ENCODE measurements at regions not wholly inside any gene's neighbourhood (a gene's known extent, or its start where the extent isn't known, plus 50 kb on each side); places are given as distances from the start of the nearest gene placed in this dataset.

DNA sequence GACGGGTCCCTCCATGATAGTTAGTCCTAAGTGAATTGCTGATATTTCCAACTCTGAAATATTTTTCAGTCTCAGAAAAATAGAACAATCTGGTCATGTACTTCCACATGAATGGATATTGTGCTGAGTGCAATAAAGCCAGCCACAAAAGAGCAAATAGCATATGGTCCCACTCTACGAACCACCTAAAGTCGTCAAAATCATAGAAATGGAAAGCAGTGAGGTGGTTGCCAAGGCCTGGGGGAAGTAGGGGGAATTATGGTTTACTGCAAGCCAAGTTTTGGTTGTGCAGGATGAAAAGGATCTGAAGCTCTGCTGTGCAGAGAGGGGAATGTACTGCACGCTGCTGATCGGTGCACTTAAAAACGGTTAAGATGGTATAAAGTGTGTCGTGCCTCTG is 313.8 kb upstream of the ADARB2 start:
- no peak for DNase-seq (ENCODE audit: low read depth)
- TF ChIP-seq, protein P1, sequence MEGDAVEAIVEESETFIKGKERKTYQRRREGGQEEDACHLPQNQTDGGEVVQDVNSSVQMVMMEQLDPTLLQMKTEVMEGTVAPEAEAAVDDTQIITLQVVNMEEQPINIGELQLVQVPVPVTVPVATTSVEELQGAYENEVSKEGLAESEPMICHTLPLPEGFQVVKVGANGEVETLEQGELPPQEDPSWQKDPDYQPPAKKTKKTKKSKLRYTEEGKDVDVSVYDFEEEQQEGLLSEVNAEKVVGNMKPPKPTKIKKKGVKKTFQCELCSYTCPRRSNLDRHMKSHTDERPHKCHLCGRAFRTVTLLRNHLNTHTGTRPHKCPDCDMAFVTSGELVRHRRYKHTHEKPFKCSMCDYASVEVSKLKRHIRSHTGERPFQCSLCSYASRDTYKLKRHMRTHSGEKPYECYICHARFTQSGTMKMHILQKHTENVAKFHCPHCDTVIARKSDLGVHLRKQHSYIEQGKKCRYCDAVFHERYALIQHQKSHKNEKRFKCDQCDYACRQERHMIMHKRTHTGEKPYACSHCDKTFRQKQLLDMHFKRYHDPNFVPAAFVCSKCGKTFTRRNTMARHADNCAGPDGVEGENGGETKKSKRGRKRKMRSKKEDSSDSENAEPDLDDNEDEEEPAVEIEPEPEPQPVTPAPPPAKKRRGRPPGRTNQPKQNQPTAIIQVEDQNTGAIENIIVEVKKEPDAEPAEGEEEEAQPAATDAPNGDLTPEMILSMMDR (conservative IDR thresholded peaks at IDR 0.05; ENCODE audit: low read depth, low read length): no peak
- H3K4me3 ChIP-seq (ENCODE audit: low read depth, low read length): no peak overlapping the region

DNA sequence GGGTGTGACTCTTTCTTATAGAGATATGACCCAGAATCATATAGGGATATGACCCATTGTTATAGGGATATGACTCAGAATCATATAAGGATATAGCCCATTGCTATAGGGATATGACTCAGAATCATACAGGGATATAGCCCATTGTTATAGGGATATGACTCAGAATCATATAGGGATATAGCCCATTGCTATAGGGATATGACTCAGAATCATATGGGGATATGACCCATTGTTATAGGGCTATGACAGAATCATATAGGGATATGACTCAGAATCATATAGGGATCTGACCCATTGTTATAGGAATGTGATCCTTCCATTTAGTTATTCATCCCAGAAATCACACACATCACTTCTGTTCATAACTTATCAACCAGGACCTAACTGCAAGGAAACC is 312.2 kb upstream of the ADARB2 start:
- H3K4me3 ChIP-seq (ENCODE audit: low read depth, low read length): no peak overlapping the region
- TF ChIP-seq, protein P1 (conservative IDR thresholded peaks at IDR 0.05; ENCODE audit: low read depth, low read length): no peak
- DNase-seq (ENCODE audit: low read depth): no peak

DNA sequence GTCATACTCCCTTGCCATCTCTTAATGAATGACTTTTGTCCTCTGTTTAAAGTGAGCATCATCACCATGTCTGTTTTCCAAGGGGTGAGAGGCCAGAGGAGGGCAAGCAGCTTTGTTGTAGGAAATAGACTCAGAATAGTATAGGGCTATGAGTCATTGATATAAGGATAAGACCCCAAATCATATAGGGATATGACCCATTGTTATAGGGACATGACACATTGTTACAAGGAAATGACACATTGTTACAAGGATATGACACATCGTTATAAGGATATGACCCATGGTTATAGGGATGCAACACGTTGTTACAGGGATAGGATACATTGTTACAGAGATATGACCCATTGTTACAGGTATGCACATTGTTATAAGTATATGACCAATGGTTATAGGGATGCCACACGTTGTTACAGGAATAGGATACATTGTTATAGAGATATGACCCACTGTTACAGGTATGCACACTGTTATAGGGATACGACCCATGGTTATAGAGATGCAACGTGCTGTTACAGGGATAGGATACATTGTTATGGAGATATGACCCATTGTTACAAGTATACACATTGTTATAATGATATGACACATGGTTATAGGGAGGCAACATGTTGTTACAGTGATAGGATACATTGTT is 311.1 kb upstream of the ADARB2 start:
- no peak overlapping the region for H3K4me3 ChIP-seq (ENCODE audit: low read depth, low read length)
- DNase-seq (ENCODE audit: low read depth): no peak
- TF ChIP-seq, protein P1 (conservative IDR thresholded peaks at IDR 0.05; ENCODE audit: low read depth, low read length): no peak

DNA sequence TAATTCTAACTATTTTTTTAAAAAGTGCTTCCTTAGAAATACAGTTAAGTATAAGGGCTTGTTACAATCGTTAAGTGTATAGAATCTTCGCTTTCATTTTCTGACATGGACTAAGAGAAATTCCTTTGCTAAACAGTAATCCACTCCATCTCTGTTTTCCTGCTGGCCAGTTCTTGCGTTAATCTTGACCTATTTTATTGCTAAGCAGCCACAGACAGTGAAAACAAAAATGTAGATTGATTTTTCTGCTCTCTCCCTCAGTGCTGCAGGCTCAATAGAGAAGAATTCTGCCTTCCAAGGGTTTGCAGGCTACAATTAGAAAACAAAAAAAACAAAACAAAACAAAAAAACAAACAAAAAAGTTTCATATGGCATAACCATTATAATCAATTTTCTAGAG is 310.4 kb upstream of the ADARB2 start:
- DNase-seq (ENCODE audit: low read depth): no peak
- TF ChIP-seq, protein P1 (conservative IDR thresholded peaks at IDR 0.05; ENCODE audit: low read depth, low read length): no peak
- H3K4me3 ChIP-seq (ENCODE audit: low read depth, low read length): no peak overlapping the region

DNA sequence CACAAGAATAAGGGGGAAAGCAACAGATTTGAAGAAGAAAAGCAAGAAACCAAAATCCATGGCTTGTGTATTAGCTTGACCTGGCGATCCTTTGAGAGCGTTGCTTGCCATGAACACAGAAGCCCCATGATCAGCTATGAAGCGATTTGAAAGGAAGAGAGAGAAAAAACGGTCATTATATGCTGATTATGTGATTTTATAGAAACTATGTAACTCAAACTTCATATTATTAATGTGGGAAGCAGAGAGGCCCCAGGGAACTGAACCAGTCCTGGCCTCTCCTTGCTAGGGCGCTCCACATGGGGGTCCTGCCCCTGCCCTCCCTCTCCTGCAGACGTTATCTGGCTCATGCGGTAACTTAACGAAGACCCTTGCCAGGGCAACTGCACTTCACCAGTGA is 306.1 kb upstream of the ADARB2 start:
- H3K4me3 ChIP-seq (ENCODE audit: low read depth, low read length): no peak overlapping the region
- no peak for DNase-seq (ENCODE audit: low read depth)
- TF ChIP-seq, protein P1 (conservative IDR thresholded peaks at IDR 0.05; ENCODE audit: low read depth, low read length): no peak

DNA sequence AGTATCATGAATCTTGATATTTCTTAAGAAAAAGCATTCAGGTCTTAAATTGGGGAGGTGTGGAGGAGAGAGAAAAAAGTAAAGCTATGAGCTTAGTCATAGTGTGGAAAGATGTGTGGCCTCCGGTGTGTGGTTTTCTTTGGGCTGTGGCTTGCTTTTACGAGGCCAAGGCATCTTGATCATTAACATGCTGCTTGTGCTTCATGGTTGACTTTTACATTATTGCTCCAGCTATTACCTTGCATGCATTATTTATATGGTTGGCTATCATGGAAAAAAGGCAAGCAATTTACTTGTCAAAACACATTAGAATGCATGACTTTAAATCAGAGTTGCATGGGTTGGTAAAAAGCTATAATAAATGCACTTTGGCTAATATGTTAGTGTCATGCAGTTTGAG is 300.7 kb upstream of the ADARB2 start:
- DNase-seq (ENCODE audit: low read depth): no peak
- TF ChIP-seq, protein P1 (conservative IDR thresholded peaks at IDR 0.05; ENCODE audit: low read depth, low read length): no peak
- H3K4me3 ChIP-seq (ENCODE audit: low read depth, low read length): no peak overlapping the region

DNA sequence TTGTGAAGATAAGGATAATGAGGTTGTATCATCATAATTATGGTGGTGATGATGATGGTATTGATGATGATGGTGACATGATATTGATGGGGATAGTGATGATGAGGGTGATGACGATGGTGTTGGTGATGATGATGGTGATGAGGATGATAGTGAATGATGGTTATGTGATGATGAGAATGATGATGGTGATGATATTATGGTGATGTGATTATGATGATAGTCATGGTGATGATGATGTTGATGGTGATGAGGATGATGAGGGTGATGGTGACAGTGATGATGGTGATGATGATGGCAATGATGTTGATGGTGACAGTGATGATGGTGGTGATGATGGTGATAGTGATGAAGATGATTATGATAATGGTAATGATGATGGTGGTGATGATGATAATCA is 299.9 kb upstream of the ADARB2 start:
- TF ChIP-seq, protein P1 (conservative IDR thresholded peaks at IDR 0.05; ENCODE audit: low read depth, low read length): no peak
- no peak for DNase-seq (ENCODE audit: low read depth)
- H3K4me3 ChIP-seq (ENCODE audit: low read depth, low read length): no peak overlapping the region
